ENCODE measurements at regions not wholly inside any gene's neighbourhood (a gene's known extent, or its start where the extent isn't known, plus 50 kb on each side); places are given as distances from the start of the nearest gene placed in this dataset.

- no peaks in the 10 kb centered on the region for H3K27me3 ChIP-seq (ENCODE audit: control insufficient read depth in 2 of 2, insufficient read depth in 2 of 2, low read length in 2 of 2)
- no peaks in the 10 kb centered on the region for H3K79me2 ChIP-seq (ENCODE audit: control insufficient read depth, insufficient read depth, low read length)
- no peak overlapping the region for H3K9ac ChIP-seq (ENCODE audit: insufficient read depth in 1 of 2, low read depth in 2 of 2, low read length in 2 of 2)
- no peak overlapping the region for H3K27ac ChIP-seq (ENCODE audit: extremely low read depth, low read depth, low read length)
- no peak overlapping the region for H3K4me2 ChIP-seq (ENCODE audit: insufficient read depth, low read length)
- in situ Hi-C loops (cut with MboI), result no loop called here
- H3K9me3 ChIP-seq (replicated peaks; ENCODE audit: control insufficient read depth, insufficient read depth, low read depth, low read length), result no peaks in the 10 kb centered on the region
- no peaks in the 10 kb centered on the region for H3K4me1 ChIP-seq (replicated peaks in 1 of 2; ENCODE audit: control insufficient read depth in 2 of 2, insufficient read depth in 2 of 2, low read length in 2 of 2)
- DNase-seq (ENCODE audit: extremely low read depth in 1 of 4, low spot score in 3 of 4), result no peak
- BruUV-seq (replicated peaks), result no TSS peak
- WGBS (ENCODE audit: insufficient coverage, low coverage, missing lambda C conversion rate), result 0% methylated on average over 5 of the region's 5 CpGs
- no peaks in the 10 kb centered on the region for H3K9me1 ChIP-seq (ENCODE audit: control insufficient read depth, insufficient read depth, low read length)
- FAIRE-seq, result no peak
- no peak overlapping the region for H3K4me3 ChIP-seq
- TF ChIP-seq TOE1 (IDR thresholded peaks at IDR 0.05; ENCODE audit: borderline replicate concordance) (no peak), TOE1 (CRISPR knock-in tag; IDR thresholded peaks at IDR 0.05; ENCODE audit: borderline replicate concordance, low read depth) (no peak), WHSC1 (IDR thresholded peaks at IDR 0.05; ENCODE audit: low read length) (no peak), HDAC1 (IDR thresholded peaks at IDR 0.05) (no peak), LCOR (CRISPR knock-in tag; IDR thresholded peaks at IDR 0.05) (no peak), SMC3 (conservative IDR thresholded peaks at IDR 0.05; ENCODE audit: insufficient read depth, low read depth, low read length) (no peak), ZZZ3 (IDR thresholded peaks at IDR 0.05) (no peak), TAF15 (IDR thresholded peaks at IDR 0.05; ENCODE audit: low read depth, low read length) (no peak), KDM5B (IDR thresholded peaks at IDR 0.05; ENCODE audit: insufficient replicate concordance, low read depth, low read length) (no peak)
- POLR2A ChIA-PET, result no interaction called here
- intact Hi-C loops (cut with micrococcal nuclease), result no loop called here
- CTCF ChIA-PET (ENCODE audit: low intra/inter-chr PET ratio), result no interaction called here
- H4K20me1 ChIP-seq (replicated peaks; ENCODE audit: control insufficient read depth, insufficient read depth, low read length), result no peaks in the 10 kb centered on the region
- no peak overlapping the region for H2AFZ ChIP-seq (ENCODE audit: low read depth, low read length)
- no peak for ATAC-seq
- H3K36me3 ChIP-seq (ENCODE audit: control insufficient read depth, insufficient read depth, low read length), result no peaks in the 10 kb centered on the region
These were observed 895.1 kb downstream of the TLE1 start for GRCh38 chr9:80794197-80794596.
